ENCODE measurements at regions not wholly inside any gene's neighbourhood (a gene's known extent, or its start where the extent isn't known, plus 50 kb on each side); places are given as distances from the start of the nearest gene placed in this dataset.

DNA sequence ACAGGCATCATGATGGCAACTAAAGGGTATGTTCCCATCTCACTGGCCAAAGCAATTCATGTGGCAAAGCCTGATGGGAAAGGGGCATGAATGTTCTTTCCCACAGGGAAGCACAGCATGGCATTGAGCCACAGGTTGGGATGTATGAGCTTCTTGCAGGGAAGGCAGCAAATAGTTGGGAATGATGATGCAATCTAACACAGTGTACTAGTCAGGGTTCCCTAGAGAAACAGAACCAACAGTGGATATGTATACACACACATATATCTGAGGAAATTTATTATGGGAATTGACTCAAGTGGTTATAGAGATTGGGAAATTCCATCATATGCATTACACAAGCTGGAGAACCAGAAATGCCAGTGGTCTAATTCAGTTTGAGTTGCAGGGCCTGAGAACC, 253.6 kb upstream of the NPVF start:
- DNase-seq (ENCODE audit: low spot score) (no peak), ATAC-seq (ENCODE audit: low FRiP score) (peak; percentile 51)
- TF ChIP-seq, protein P1, sequence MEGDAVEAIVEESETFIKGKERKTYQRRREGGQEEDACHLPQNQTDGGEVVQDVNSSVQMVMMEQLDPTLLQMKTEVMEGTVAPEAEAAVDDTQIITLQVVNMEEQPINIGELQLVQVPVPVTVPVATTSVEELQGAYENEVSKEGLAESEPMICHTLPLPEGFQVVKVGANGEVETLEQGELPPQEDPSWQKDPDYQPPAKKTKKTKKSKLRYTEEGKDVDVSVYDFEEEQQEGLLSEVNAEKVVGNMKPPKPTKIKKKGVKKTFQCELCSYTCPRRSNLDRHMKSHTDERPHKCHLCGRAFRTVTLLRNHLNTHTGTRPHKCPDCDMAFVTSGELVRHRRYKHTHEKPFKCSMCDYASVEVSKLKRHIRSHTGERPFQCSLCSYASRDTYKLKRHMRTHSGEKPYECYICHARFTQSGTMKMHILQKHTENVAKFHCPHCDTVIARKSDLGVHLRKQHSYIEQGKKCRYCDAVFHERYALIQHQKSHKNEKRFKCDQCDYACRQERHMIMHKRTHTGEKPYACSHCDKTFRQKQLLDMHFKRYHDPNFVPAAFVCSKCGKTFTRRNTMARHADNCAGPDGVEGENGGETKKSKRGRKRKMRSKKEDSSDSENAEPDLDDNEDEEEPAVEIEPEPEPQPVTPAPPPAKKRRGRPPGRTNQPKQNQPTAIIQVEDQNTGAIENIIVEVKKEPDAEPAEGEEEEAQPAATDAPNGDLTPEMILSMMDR (IDR thresholded peaks at IDR 0.05) = no peak

DNA sequence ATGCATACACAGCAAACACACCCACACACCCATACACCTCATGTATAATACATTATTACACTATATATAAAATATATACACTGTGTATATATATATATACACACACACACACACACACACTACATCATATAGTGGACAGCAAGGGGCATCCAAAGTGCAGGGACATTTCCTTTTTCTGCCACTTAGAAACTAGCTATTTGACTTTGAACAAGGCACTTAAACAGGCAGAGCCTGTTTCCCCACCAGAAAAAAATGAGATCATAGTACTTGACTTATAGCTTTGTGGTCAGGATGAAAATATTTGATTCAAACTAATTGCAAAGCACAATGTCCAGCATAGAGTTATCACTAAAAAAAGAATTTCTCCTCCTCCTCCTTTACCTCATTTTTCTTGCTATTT, 254.3 kb upstream of the NPVF start:
- TF ChIP-seq, protein P1 (IDR thresholded peaks at IDR 0.05) = no peak

DNA sequence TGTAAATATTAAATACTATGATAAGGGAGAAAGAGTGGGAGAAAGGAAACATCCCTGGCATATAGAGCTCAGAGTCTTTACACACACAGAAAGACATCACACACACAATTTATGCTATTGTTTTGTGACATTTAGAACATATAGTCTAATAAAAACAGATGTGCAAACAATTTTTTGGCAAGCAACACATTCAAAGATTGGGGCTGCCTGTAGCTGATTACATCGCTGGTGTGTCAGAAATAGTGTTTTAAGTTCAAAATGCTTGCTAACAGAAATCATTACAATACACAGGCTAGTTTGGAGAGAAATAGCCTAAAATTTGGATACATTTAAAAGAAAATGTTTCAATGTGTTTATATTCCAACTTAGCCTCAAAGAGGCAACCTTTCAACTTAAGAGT, 256.7 kb upstream of the NPVF start:
- DNase-seq (ENCODE audit: low spot score) (no peak), ATAC-seq (ENCODE audit: low FRiP score) (no peak)
- TF ChIP-seq, protein P1 (IDR thresholded peaks at IDR 0.05) = no peak

More for the DNA sequence above, 254.3 kb upstream of the NPVF start:
- no peak for ATAC-seq (ENCODE audit: low FRiP score)
- no peak for DNase-seq (ENCODE audit: low spot score)

GRCh38 chr7:25486656-25487055, 258.4 kb upstream of the NPVF start:
- no peak for ATAC-seq (ENCODE audit: low FRiP score)
- no peak for DNase-seq (ENCODE audit: low spot score)
- TF ChIP-seq, protein P1 (IDR thresholded peaks at IDR 0.05) = no peak

GRCh38 chr7:25493805-25494366, 265.6 kb upstream of the NPVF start:
- no peak for DNase-seq (ENCODE audit: low spot score)
- ATAC-seq (ENCODE audit: low FRiP score) = no peak
- TF ChIP-seq, protein P1 (IDR thresholded peaks at IDR 0.05) = no peak

GRCh38 chr7:25494896-25495295, 266.6 kb upstream of the NPVF start:
- DNase-seq (ENCODE audit: low spot score) = no peak
- no peak for ATAC-seq (ENCODE audit: low FRiP score)
- TF ChIP-seq, protein P1 (IDR thresholded peaks at IDR 0.05) = no peak
